NCI-H2081 treated with DMSO at 0.1 percent for 48 hours (cell line): ENCODE measurements at regions not wholly inside any gene's neighbourhood (a gene's known extent, or its start where the extent isn't known, plus 50 kb on each side); places are given as distances from the start of the nearest gene placed in this dataset.
"Not testable (repeated sequence)": the region's sequence is repeated elsewhere in the genome, so short reads cannot be mapped to it uniquely, and the experiment has no call there.

Source experiments
- DNase-seq: peaks from one replicate; lab custom pipeline; 2025; lab: John Stamatoyannopoulos, UW

- no peak for DNase-seq
These were observed 133.7 kb downstream of the ATL2 start for GRCh38 chr2:38243186-38243880.

- DNase-seq = no peak
These were observed 137.6 kb downstream of the ATL2 start for GRCh38 chr2:38239452-38239851.

DNA sequence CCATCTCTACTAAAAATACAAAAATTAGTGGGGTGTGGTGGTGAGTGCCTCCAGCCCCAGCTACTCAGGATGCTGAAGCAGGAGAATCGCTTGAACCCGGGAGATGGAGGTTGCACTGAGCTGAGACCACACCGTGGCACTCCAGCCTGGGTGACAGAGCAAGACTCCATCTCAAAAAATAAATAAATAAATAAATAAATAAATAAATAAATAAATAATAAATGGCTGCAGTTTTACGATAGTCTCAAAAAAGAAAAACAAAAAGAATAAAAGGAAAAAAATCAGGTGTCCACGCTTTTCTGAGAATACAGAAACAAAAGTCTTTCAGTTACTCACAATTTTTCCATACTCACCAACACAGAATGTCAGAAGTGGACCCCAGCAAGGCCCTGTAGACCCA lies 138.4 kb downstream of the ATL2 start:
- not testable (repeated sequence) for DNase-seq

DNA sequence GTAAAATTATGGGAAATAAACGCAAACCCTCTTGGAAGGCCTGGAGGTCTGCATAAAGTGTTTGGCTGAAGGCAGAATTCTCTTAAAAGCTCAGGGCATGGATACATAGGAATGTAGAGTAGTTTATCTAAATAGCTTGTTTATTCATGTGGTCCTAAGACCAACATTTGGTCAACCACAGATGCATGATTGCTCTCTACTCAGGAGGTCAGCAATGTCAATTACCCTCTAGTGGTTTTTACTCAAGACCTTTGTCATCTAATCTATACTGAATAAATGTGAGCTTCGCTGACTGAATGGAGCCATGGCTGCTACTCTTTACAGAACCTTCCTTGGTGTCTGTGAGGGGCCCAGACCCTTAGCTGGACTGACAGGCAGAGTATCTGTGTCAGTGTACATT lies 139.8 kb downstream of the ATL2 start:
- no peak for DNase-seq

DNA sequence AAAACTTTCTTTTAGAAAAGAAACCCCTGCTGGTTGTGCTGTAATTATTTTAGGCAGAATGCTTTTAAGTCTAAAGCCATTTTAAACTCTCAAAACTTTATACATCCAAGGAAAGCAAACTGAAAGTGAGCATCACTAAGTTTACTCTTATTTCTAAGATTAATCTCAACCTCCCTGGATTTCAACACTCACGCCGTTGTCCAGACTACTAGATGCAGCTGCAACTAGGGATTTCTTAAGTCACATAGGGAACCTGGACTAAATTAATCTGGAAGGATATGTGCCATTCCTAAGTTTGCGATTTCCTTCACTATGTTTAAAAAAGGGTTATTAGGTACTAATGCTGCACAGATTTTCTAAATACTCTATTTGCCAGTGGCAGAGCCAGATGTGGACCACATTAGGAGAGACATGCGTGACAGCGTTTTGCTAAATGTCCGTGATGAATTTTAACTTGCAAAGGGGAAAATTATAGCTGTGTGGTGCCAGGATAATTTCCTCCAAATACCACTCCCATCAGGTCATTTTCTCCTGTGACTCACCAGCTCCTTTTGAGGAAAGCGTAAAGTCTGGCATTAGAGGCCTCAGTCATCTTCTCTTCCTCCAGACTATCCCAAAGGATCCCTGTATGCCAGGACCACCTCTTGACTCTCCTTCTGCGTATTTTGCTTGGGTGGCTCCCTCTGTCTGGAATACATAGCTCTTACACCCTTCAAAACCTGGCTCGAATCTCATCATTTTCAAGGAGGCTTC lies 143.7 kb downstream of the ATL2 start:
- DNase-seq = no peak

- DNase-seq = no peak
These were observed 144.6 kb downstream of the ATL2 start for GRCh38 chr2:38232454-38232853.

DNA sequence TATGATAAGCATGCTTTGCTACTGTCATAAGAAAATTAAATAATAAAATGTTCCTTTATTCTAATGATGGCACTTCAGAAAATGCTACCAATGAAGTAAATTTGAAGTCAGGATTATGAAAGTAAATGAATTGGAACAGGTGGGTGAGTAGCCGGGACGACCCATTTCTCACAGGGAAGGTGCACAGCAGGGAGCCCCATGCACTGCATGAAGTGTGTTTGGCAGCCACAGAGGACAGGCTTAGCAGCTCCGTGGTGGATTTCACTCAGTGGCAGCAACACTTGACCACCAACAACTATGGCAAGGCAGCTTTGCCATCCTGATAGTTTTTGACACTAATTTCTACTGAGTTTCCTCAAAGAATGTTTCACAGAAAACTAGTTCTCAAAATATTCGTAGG lies 146.3 kb downstream of the ATL2 start:
- DNase-seq = no peak

GRCh38 chr2:38228753-38229152 lies 148.3 kb downstream of the ATL2 start:
- no peak for DNase-seq

- DNase-seq = no peak
These were observed 149.0 kb upstream of the CYP1B1 start for GRCh38 chr2:38224821-38225437.

DNA sequence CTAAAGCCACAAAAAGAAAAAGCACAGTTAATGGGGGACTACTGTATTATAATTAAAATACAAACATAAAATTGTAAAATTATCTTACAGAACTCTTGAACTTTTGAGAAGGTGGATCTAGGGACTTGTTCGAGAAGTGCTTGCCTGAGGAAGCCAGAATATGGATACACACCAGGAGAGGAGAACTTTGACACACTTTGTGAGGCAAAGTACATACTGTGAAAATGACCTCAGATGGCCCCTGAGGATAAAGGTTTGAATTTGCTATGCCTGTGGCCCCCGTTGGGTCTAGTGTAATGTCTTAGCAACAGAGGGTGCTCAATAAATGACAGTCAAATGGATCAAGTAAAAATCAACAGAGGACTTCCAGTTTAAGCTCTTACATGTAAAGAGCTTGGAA lies 148.2 kb upstream of the CYP1B1 start:
- DNase-seq = no peak

GRCh38 chr2:38223256-38223655 lies 147.3 kb upstream of the CYP1B1 start:
- DNase-seq = no peak

- DNase-seq = no peak
These were observed 144.2 kb upstream of the CYP1B1 start for GRCh38 chr2:38220164-38220563.

DNA sequence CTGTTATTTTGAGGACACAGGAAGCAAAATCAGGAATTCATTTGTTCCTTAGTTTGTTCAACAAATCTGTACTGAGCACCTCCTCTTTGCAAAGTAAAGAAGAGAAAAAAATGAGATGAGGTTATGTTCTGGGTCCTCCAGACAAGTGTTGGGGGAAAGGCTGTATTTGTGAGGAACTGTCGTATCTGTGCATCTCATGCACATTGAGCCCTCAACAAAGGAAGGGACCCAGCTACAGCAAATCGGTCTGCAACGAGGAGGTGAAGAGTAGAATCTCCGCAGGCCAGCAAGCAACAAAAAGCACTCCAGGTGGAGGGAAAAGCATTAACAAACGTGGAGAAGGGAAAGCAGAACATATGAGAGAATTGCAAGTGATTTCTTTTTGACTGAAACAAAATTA lies 143.0 kb upstream of the CYP1B1 start:
- DNase-seq = no peak

GRCh38 chr2:38218591-38218991 lies 142.6 kb upstream of the CYP1B1 start:
- DNase-seq = no peak

DNA sequence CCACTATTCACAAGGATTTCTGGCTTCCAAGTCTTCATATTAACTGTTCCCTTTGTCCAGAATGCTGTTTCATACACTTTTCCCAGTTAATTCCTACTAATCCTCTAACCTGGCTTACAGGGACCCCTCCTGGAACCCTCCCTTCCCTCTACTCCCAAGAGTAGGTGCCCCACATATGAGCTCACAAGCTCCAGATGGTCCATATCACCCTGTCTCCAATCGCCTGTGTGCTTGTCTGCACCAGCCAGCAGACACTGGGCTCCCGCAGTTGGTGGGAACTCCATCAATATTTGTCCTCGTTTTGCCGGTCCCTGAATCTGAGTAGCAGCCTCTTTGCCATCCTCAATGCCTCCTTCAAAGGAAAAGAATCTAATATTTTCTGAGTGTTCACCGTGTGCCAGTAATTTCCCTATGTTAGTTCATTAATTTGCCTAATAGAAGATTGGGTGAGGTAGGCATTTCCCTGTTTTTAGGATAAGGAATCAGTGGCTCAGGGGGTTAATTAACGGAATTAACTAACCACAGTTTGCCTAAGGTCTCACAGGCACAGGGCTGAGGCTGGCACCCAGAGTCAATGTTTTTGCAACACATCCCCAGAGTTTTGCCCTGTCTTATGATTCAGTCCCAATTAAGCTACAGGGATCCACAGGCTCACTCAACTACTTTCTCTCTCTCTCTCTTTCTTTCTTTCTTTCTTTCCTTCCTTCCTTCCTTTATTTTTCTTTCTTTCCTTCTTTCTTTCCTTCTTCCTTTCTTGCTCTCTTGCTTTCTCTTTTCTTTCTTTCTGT lies 141.6 kb upstream of the CYP1B1 start:
- DNase-seq = no peak

DNA sequence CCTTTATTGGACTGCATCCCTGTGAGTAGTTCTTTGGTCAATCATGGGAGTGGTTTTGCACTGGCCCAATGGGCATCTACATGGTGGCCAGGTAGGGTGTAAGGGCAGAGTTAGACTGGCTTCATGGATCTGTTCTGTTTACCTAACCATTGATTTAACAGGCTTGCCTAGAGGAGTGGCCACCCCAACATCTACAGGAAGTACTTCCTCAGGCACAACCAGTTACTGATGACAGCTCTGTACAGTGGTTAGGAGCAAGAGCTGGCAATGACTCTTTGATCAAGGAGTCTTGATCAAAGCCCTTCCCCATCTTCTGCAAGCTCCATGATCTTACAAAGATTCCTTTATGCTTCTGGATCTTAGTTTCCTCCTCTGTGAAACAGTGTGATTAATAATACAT lies 140.9 kb upstream of the CYP1B1 start:
- no peak for DNase-seq

DNA sequence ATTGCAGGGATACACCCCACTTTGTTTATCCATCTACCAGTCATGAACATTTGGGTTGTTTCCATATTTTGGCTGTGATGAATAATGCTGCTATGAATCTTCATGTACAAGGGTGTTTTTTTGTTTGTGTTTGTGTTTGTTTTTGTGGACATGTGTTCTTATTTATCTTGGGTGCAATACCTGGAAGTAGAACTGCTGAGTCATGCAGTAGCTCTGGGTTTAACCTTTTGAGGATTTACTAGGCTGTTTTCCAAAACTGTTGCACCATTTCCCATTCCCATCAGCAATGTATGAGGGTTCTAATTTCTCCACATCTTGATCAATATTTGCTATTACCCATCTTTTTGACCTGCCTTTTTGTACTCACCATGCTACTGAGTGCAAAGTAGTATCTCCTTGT lies 140.0 kb upstream of the CYP1B1 start:
- no peak for DNase-seq

GRCh38 chr2:38215522-38215921 lies 139.6 kb upstream of the CYP1B1 start:
- no peak for DNase-seq

- DNase-seq = no peak
These were observed 138.3 kb upstream of the CYP1B1 start for GRCh38 chr2:38214209-38214717.

GRCh38 chr2:38213619-38214167 lies 137.7 kb upstream of the CYP1B1 start:
- DNase-seq = no peak

DNA sequence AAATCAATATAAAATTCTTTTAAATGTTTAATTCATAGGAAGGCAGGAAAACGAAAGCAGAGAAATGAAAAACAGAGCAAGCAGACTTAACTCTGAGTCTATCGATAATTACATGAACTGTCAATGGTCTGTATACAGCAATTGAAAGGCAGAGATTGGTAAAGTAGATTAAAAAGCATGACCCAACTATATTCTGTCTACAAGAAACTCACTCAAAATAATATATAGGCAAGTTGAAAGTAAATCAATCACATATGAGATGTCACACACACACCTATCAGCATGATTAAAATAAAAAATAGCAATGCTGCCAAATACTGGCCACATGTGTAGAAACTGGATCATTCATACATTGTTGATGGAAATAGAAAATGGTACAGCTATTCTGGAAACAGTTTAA lies 136.4 kb upstream of the CYP1B1 start:
- DNase-seq = no peak

DNA sequence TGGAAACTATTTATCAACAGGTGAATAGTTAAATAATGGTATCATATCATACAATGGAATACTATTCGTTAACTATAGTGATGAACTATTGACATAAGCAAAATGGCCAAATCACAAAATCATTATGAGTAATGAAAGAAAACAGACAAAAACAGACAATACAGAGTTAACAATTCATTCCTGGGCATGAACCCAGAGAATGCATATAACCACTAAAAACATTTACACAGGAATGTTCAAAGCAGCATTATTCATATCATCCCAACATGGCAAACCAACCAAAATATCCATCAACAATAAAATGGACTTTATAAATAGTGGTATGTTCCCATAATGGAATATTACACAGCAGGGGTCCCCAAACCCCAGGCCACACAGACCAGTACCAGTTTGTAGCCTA lies 131.2 kb upstream of the CYP1B1 start:
- no peak for DNase-seq
